Renal pelvis (tissue), 1 donor: ENCODE measurements at regions not wholly inside any gene's neighbourhood (a gene's known extent, or its start where the extent isn't known, plus 50 kb on each side); places are given as distances from the start of the nearest gene placed in this dataset.

Experiments used
- DNase-seq: peaks from one replicate; pipeline ENCODE4 v3.0.0-alpha.2; 2013

GRCh38 chr15:70280781-70281180 is 183.1 kb upstream of the TLE3 start:
- no peak for DNase-seq

DNA sequence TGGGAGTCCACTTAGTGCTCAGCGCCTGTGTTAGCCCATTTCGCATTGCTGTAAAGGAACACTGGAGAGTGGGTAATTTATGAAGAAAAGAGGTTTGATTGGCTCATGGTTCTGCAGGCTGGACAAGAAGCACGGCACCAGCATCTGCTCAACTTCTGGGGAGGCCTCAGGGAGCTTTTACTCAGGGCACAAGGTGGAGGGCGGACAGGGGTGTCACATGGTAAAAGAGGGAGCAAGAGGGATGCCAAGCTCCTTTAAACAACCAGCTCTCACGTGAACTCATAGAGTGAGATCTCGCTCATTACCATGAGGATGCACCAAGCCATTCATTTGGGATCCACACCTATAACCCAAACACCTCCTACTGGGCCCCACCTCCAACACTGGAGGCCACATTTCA is 181.4 kb upstream of the TLE3 start:
- no peak for DNase-seq

DNA sequence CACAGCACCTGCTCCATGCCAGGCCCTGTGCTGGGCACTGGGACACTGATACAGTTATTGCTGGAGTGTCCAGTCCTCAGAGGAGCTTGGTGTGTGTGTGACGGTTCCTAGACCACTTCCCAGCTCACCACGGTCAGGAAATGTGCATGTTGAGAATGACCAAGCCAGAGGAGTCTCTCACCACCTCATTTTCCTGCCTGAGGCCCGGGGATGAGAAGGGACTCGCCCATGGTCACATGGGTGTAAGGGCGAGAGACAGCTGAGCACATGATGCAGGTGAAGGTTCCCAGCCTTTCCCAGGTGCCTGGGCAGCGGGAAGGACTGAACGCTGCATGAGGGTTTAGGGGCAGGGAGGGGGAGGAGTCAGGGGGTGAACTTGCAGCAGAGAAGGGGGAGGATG is 180.9 kb upstream of the TLE3 start:
- DNase-seq = no peak

DNA sequence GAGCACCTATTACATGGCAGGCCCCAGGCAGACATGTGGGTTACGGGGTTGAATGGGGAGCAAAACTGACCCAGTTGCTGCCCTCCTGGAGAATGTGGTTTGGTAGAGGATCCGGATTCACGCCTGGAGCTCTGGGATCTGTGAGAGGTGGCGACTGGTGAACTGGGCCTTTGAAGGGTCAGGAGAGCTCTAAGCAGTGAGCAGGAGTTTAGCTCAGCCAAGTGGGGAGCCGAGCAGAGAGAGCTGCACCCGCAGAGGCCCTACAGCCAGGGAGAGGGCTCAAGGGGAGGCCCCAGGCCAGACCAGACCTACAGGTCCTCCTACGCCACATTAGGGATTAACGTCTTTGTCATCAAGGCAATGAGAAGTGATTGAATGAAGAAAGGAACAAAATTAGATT is 179.8 kb upstream of the TLE3 start:
- DNase-seq = no peak

DNA sequence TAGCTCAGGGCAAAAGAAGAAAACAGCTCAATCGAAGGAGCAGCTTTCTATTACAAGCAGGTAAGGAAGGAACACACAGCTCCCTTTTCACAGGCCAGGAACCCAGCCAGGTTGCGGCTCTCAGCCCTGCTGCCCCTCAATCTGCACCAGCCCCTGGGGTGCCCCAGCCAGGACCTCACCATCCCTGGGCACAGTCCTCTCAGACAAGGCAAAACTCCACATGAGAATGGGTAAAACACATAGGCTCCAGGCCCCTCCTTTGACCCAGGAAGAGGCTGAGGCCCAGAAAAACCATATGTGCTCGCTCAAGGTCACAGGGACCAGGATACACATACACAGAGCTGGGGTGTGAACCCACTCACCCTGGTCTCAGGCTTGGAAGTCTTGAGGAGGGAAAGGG is 178.7 kb upstream of the TLE3 start:
- DNase-seq = no peak

DNA sequence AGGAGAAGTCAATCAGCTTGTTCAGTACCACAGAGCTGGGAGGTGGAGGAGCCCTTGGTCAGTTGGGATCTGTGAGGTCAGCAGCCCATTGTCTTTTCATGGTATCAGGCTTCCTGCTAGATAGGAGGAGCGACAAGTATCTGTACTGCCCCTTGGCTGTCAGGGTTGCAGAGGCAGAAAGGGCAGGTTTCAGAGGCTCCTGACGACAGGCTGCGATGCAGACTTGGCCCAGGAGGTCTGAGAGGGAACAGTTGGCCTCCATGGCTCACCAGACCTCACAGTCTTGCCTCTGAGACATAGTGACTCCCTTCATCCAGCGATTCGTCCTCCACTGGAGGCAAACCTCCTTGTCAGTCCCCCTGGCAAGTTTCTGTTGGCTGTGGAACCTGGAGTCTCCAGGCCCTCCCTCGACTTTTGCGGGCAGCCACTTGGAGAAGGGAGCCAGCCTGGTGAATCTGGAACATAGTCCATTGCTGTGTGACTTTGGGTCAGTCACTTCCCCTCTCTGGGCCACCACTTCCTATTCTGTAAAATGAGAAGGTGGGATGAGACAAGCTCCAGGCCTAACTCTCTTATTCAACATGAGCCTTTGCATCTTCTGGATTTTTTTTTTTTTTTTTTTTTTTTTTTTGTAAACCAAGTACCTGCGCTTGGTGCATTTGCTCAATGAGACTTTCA is 177.9 kb upstream of the TLE3 start:
- DNase-seq = no peak

GRCh38 chr15:70274908-70275307 is 177.2 kb upstream of the TLE3 start:
- no peak for DNase-seq

DNA sequence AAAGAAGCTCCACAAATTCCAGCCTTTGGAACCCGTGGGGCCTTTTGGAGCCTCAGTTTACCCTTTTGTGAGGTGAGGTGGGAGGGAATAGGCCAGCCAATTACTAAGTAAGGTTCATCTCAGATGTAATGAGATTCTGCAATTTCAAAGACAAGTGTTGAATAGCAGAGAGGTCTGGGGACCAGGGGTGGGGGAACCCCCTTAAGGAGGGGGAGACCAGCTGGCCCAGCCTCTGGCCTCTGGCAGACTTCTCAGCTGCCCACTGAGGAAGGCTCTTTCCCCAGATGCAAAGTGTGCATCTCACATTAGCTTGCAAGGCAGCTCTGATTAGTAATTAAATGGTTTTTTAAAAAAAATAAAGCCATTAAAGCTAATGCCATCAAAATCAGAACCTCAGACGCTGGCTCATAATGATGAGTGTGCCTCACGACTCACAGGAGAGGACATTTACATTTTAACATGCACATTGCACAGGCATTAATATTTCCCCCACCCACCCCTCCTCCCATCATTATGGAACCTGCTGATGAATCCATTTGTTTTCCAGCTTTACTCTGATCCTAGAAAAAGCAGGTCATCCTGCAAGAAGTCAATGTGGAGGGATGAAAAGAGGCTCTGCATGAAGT is 176.7 kb upstream of the TLE3 start:
- no peak for DNase-seq

GRCh38 chr15:70273808-70274207 is 176.1 kb upstream of the TLE3 start:
- no peak for DNase-seq

- no peak for DNase-seq
Observed at GRCh38 chr15:70272565-70273355, 175.0 kb upstream of the TLE3 start.

DNA sequence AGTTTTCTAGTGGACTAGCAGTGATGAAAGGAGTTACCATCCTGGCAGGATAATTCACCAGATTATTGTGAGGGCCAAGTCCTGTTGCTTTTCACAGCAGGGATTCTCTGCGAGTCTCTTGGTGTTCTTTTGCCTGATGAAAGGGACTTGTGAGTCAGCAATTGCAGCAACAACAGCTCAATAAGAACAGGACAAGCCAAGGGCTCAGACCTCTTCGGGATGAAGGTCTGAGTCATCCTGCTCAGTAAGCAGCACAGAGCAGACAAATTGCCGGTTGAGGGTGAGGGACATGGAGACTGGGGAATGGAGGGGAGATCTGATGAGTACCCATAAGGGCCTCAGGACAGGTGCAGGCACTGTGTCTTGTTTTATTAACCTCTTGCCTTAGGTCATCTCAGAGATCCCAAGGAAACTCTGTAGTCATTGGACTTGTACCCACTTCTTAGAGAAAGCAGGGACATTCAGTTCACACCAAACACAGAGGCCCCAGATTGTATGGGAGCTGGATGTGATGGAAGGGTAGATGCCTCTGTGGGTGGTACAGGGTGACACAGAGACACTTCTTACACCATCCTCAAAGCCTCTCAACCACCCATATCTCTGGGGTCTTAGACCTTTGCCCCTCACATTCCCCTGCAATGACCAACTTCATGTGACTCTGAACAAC is 173.8 kb upstream of the TLE3 start:
- no peak for DNase-seq

DNA sequence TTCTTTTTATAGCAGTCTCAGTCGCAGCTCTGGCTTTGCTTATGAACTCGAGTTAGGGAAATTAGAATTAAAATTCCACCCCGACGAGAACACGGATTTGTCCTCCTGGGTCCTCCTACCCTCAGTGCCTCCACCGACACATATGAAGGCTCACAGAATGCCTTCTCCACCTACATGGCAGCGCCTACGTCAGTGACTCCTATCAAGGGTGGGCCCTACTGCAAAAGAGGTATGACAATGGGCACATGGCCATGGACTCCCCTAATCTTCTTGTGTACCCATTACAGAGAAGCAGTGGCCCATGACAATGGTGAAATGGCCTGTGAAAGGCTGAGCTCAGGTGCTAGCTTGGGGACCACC is 173.0 kb upstream of the TLE3 start:
- DNase-seq = no peak

- no peak for DNase-seq
Observed at GRCh38 chr15:70269991-70270751, 172.5 kb upstream of the TLE3 start.

DNA sequence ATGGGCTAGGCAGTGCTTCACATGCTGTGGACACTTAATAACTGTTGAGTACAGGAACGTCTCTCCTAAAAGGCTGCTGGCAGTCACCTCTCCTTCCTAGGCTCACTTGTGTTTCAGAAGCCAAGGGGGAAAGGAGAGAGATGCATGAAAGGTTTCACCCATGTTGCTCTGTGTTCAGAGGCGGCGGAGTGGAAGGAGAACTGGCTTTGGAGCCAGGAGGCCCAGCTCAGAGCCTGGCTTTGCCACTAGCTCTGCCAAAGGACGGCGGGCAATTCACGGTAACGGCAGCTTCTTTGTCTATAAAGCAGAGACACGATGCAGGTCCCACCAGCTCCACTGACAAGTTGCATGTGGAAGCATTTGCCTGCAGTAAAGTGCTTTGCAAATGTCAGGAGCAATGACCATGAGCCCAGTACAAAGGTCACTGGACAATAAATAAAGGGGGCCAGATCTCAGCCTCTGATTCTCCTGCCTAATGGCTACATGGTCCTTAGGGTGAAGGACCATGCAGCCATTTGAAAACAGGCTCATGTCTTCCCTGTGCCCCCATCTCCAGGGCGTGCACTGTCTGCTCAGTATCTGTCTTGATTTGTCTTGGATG is 171.7 kb upstream of the TLE3 start:
- no peak for DNase-seq

- no peak for DNase-seq
Observed at GRCh38 chr15:70268698-70269251, 171.1 kb upstream of the TLE3 start.

DNA sequence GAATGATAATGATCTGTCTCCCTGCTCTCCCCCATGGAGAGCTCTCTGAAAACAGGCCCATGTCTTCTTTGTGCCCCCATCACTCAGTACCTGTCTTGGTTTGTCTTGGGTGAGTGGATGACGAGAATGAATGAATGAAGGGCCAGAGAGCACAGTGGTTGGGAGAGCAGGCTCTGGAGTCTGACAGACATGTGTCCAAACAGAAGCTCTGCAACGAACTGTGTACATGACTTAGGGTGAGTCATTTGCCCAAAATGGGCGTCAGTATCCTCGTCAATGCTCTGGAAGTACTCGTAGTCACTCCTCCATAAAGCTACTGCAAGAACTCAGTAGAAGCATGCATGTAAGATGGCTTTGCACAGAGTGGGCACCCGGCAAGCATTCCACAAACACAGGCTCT is 170.2 kb upstream of the TLE3 start:
- DNase-seq = no peak

- no peak for DNase-seq
Observed at GRCh38 chr15:70267306-70267705, 169.6 kb upstream of the TLE3 start.

DNA sequence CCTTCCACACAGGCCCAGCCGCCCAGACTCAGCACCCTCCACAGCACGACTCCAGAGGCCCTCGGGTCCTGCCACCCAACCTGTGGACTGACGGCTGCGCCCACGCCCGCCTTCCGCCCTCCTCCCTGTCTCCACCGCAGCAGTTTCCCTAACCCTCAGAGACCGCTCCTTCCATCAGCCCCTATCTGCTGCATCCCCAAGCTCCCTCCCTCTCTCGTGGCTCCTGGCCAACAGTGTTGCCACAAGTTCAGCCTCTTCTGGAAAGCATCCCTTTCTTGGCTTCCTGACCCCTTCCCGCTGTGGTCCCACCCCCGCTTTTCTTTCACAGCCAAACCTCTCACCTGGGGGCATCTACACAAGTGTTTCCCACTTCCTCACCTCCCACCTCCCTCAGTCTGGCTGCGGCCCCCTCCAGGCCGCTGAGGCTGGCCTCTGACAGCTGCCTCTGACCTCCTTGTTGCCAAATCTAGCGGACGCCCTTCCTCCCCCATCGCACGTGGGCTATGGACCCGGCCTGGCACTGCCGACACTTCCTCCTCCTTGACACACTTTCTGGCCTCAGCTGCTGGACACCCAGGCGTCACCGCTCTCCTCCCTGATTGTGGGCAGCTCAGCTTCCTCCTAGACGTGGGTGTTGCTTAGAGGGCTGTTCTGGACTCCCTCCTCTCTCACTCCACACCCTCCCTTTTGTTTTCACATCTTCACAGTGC is 168.8 kb upstream of the TLE3 start:
- no peak for DNase-seq

DNA sequence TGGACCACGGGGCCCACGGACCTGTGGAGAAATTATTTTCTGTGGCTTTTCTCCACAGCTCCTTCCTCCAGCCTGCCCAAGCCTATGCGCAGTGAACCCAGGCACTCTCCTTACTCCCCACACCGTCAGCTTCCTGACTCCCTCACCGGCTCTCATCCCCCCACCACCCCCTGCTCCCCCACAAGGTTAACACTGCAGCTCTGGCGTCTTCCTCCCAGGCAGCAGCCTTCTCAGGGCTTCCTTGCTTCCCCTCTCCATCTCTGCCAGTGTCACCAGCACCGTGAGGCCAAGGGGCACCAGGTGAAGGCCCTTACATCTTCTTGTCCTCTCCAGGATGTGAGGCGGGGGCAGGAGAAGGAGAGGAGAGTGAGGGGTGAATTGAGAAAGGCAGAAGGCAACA is 168.3 kb upstream of the TLE3 start:
- DNase-seq = no peak

GRCh38 chr15:70265466-70265978 is 167.8 kb upstream of the TLE3 start:
- DNase-seq = no peak
